Breast epithelium (tissue), 3 donors: ENCODE measurements at regions not wholly inside any gene's neighbourhood (a gene's known extent, or its start where the extent isn't known, plus 50 kb on each side); places are given as distances from the start of the nearest gene placed in this dataset.

Experiments used
- CTCF ChIP-seq, 3 donors: fragments of 450-650 bp; IDR thresholded peaks; one replicate each; pipeline ENCODE4 v1.5.1; 2016 to 2017; ENCODE audit warnings: antibody characterized with exemption in 3 of 3, mild to moderate bottlenecking in 3 of 3, moderate library complexity in 3 of 3
- POLR2A ChIP-seq: fragments of 450-650 bp; IDR thresholded peaks from one replicate; pipeline ENCODE4 v1.6.1; 2016; ENCODE audit warnings: antibody characterized with exemption, mild to moderate bottlenecking, moderate library complexity

GRCh38 chr9:30036558-30036957 is 2347.9 kb upstream of the ACO1 start:
- TF ChIP-seq CTCF (IDR thresholded peaks at IDR 0.05) (no peak), POLR2A (no peak)
